ENCODE measurements at regions not wholly inside any gene's neighbourhood (a gene's known extent, or its start where the extent isn't known, plus 50 kb on each side); places are given as distances from the start of the nearest gene placed in this dataset.

- TF ChIP-seq CEBPB (IDR thresholded peaks at IDR 0.05) (no peak), EGR1 (IDR thresholded peaks at IDR 0.05) (no peak), FOXM1 (IDR thresholded peaks at IDR 0.05; ENCODE audit: borderline replicate concordance, low read depth) (no peak), TAF1 (IDR thresholded peaks at IDR 0.05; ENCODE audit: low read depth) (no peak), REST (IDR thresholded peaks at IDR 0.05; ENCODE audit: low read depth) (no peak), RAD21 (IDR thresholded peaks at IDR 0.05; ENCODE audit: low read depth) (no peak)
Measured at GRCh38 chr12:107329569-107330324, 236.4 kb upstream of the CRY1 start.

All from Ishikawa (cell line).